OCI-LY1 (cell line): ENCODE measurements at regions not wholly inside any gene's neighbourhood (a gene's known extent, or its start where the extent isn't known, plus 50 kb on each side); places are given as distances from the start of the nearest gene placed in this dataset.

Experiments used
- H2AFZ ChIP-seq: fragments of 200-600 bp; sonication (generic), shearing (Covaris generic); 2 replicates; pipeline ENCODE4 v1.6.0; 2014; ENCODE audit warnings: antibody characterized with exemption, mild to moderate bottlenecking, low read length
- H3F3A ChIP-seq: fragments of 200-600 bp; sonication (generic), shearing (Covaris generic); 2 replicates; pipeline ENCODE4 v1.6.0; 2014; ENCODE audit warnings: mild to moderate bottlenecking, antibody characterized with exemption, low read length, moderate library complexity; ENCODE audit not compliant: insufficient read depth
- H3K27ac ChIP-seq: fragments of 200-600 bp; sonication (generic); 2 replicates; pipeline ENCODE4 v1.5.1; 2014; ENCODE audit warnings: low read length, mixed run types, mild to moderate bottlenecking, low read depth; ENCODE audit not compliant: poor library complexity, severe bottlenecking
- H3K27me3 ChIP-seq: fragments of 200-600 bp; sonication (generic); 2 replicates; pipeline ENCODE4 v1.6.0; 2014; ENCODE audit warnings: antibody characterized with exemption, mild to moderate bottlenecking, low read length, moderate library complexity; ENCODE audit not compliant: insufficient read depth
- H3K36me3 ChIP-seq: fragments of 200-600 bp; sonication (generic); 2 replicates; pipeline ENCODE4 v1.6.1; 2014; ENCODE audit warnings: mild to moderate bottlenecking, antibody characterized with exemption, low read length, moderate library complexity, mixed read lengths; ENCODE audit not compliant: insufficient read depth
- H3K4me1 ChIP-seq: fragments of 200-600 bp; sonication (generic); 2 replicates; pipeline ENCODE4 v1.5.1; 2014; ENCODE audit warnings: mild to moderate bottlenecking, low read length, moderate library complexity; ENCODE audit not compliant: insufficient read depth, severe bottlenecking
- H3K4me2 ChIP-seq: fragments of 200-600 bp; sonication (generic), shearing (Covaris generic); 2 replicates; pipeline ENCODE4 v1.6.1; 2014; ENCODE audit warnings: low read length
- H3K4me3 ChIP-seq: fragments of 200-600 bp; sonication (generic); 2 replicates; pipeline ENCODE4 v1.5.1; 2014; ENCODE audit warnings: low read length, low read depth, mild to moderate bottlenecking, mixed read lengths; ENCODE audit not compliant: poor library complexity, severe bottlenecking
- H3K79me2 ChIP-seq: fragments of 200-600 bp; shearing (Covaris generic); 2 replicates; pipeline ENCODE4 v1.6.1; 2016; ENCODE audit warnings: mixed run types, low read length, mixed read lengths; ENCODE audit not compliant: insufficient read depth
- H3K9ac ChIP-seq: fragments of 200-600 bp; sonication (generic), shearing (Covaris generic); 2 replicates; pipeline ENCODE4 v1.6.1; 2014; ENCODE audit warnings: mild to moderate bottlenecking, low read length, mixed read lengths
- H3K9me2 ChIP-seq: fragments of 200-600 bp; sonication (generic), shearing (Covaris generic); 2 replicates; pipeline ENCODE4 v1.6.1; 2014; ENCODE audit warnings: low read depth, mild to moderate bottlenecking, low read length, mixed read lengths
- H3K9me3 ChIP-seq: fragments of 200-600 bp; shearing (Covaris generic); 2 replicates; pipeline ENCODE4 v1.6.1; 2014; ENCODE audit warnings: low read length, mixed read lengths
- H4K20me1 ChIP-seq: fragments of 200-600 bp; sonication (generic), shearing (Covaris generic); 2 replicates; pipeline ENCODE4 v1.6.0; 2016; ENCODE audit warnings: mild to moderate bottlenecking, low read length; ENCODE audit not compliant: insufficient read depth
- EZH2 ChIP-seq: fragments of 200-600 bp; sonication (generic), shearing (Covaris generic); IDR thresholded peaks from 2 replicates; pipeline ENCODE4 v1.8.0; 2017; ENCODE audit warnings: borderline replicate concordance, mixed run types, mild to moderate bottlenecking, antibody characterized with exemption, low read length, moderate library complexity, mixed read lengths
- TF ChIP-seq, protein P1 (sequence below): fragments of 200-600 bp; sonication (generic), shearing (Covaris generic); IDR thresholded peaks from 2 replicates; pipeline ENCODE4 v1.5.1; 2017; ENCODE audit warnings: mild to moderate bottlenecking, antibody characterized with exemption, low read length, moderate library complexity, mixed read lengths

DNA sequence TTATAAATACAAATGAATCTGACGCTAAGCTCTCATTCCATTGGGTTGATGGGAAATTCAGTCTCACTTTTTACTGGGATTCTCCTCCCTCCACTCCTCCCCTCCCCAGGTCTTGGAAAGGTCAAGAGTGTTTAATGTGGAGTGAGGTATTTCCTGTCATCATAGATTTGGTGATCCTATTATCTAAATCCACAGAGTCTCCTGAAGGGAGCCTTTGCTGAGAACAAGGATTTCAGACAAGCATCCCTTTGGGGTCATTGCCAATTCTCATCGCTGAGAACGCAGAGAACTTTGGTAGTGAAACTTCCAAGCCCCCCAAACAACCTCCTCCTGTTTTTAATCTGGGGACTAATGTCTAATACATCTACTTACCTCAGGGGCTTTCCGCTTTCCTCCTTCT is 297.9 kb downstream of the OTOL1 start:
- Histone ChIP-seq H3F3A (no peaks in the 10 kb centered on the region), H3K4me3 (no peak overlapping the region), H3K4me1 (no peaks in the 10 kb centered on the region), H3K9ac (no peak overlapping the region), H3K79me2 (no peaks in the 10 kb centered on the region), H3K36me3 (no peaks in the 10 kb centered on the region), H2AFZ (no peak overlapping the region), H3K9me2 (no peaks in the 10 kb centered on the region), H3K4me2 (no peak overlapping the region), H3K27ac (no peak overlapping the region), H3K9me3 (no peaks in the 10 kb centered on the region), H4K20me1 (no peaks in the 10 kb centered on the region), H3K27me3 (no peaks in the 10 kb centered on the region)
- TF ChIP-seq, protein P1, sequence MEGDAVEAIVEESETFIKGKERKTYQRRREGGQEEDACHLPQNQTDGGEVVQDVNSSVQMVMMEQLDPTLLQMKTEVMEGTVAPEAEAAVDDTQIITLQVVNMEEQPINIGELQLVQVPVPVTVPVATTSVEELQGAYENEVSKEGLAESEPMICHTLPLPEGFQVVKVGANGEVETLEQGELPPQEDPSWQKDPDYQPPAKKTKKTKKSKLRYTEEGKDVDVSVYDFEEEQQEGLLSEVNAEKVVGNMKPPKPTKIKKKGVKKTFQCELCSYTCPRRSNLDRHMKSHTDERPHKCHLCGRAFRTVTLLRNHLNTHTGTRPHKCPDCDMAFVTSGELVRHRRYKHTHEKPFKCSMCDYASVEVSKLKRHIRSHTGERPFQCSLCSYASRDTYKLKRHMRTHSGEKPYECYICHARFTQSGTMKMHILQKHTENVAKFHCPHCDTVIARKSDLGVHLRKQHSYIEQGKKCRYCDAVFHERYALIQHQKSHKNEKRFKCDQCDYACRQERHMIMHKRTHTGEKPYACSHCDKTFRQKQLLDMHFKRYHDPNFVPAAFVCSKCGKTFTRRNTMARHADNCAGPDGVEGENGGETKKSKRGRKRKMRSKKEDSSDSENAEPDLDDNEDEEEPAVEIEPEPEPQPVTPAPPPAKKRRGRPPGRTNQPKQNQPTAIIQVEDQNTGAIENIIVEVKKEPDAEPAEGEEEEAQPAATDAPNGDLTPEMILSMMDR, result no peak

DNA sequence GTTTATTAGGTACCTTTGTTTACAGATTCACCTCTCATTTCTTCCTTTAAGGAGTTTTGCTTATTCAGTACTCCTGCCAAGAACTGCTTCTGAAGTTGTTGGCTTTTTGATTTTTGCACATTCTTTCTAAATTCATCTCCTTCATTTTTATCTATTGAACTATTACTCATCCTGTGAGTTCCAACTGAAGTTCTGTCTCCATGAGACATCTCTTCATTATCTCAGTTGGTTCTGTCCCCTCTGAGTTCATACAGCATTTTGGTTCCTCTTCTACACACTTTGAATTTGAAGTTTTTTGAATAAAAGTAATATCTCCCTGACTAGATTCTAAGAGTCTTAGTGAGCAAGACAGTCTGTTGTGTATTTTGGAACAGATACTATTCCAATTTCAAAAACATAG is 299.7 kb downstream of the OTOL1 start:
- H3K4me1 ChIP-seq, result no peaks in the 10 kb centered on the region
- no peak overlapping the region for H3K9ac ChIP-seq
- H3K9me2 ChIP-seq, result no peaks in the 10 kb centered on the region
- H3K4me2 ChIP-seq, result no peak overlapping the region
- H4K20me1 ChIP-seq, result no peaks in the 10 kb centered on the region
- H3K9me3 ChIP-seq, result no peaks in the 10 kb centered on the region
- no peaks in the 10 kb centered on the region for H3K36me3 ChIP-seq
- H3K79me2 ChIP-seq, result no peaks in the 10 kb centered on the region
- no peaks in the 10 kb centered on the region for H3K27me3 ChIP-seq
- no peak overlapping the region for H2AFZ ChIP-seq
- H3K4me3 ChIP-seq, result no peak overlapping the region
- TF ChIP-seq EZH2, result no peak
- no peak overlapping the region for H3K27ac ChIP-seq
- no peaks in the 10 kb centered on the region for H3F3A ChIP-seq

DNA sequence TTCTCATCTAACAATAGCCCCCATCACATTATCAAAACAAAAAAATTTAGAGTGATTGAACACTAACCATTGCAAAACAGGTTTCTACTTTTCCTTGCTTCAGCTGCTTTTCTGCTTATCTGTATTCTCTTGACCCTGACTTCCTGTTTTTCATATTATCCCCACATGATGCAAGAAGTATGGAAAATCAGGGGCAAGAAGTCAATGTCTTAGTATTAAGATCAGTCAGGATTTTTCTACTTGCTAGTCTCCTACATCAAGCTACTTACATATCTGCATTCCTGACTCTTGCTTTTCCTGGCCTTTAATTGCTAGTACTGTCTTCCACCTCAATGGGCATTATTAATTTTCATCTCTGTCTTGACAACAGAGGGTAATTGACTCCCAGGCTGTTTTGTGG is 300.2 kb downstream of the OTOL1 start:
- Histone ChIP-seq H3K4me1 (no peaks in the 10 kb centered on the region), H3K36me3 (no peaks in the 10 kb centered on the region), H3K9me3 (no peaks in the 10 kb centered on the region), H3F3A (no peaks in the 10 kb centered on the region), H3K9ac (no peak overlapping the region), H3K4me2 (no peak overlapping the region), H4K20me1 (no peaks in the 10 kb centered on the region), H3K27ac (no peak overlapping the region), H3K27me3 (no peaks in the 10 kb centered on the region), H3K4me3 (no peak overlapping the region), H2AFZ (no peak overlapping the region), H3K9me2 (no peaks in the 10 kb centered on the region), H3K79me2 (no peaks in the 10 kb centered on the region)
- TF ChIP-seq, protein P1, result no peak
- TF ChIP-seq EZH2, result no peak

DNA sequence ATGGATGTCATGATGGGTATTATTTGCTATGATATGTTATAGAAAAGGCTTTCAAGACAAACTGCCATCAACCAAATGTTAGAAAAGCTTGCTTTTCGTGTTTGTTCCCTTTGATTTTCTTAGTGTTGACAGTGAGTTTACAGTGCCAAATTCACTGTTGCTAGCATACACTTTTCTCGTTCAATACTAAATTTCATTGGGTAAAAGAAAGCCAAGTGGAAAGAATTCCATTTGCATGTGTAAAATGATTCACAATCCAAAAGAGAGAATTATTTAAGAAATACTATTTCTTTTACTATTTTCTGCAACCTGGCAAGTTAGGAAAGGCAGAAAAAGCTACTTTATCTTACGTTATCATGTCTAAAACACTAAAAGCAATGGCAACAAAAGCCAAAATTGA is 301.4 kb downstream of the OTOL1 start:
- no peaks in the 10 kb centered on the region for H3K79me2 ChIP-seq
- H3K27me3 ChIP-seq, result no peaks in the 10 kb centered on the region
- no peaks in the 10 kb centered on the region for H3K4me1 ChIP-seq
- H3K9me2 ChIP-seq, result no peaks in the 10 kb centered on the region
- no peak for TF ChIP-seq EZH2
- TF ChIP-seq, protein P1, result no peak
- no peaks in the 10 kb centered on the region for H3F3A ChIP-seq
- H3K4me3 ChIP-seq, result no peak overlapping the region
- H3K36me3 ChIP-seq, result no peaks in the 10 kb centered on the region
- H3K4me2 ChIP-seq, result no peak overlapping the region
- H3K9ac ChIP-seq, result no peak overlapping the region
- no peak overlapping the region for H2AFZ ChIP-seq
- no peaks in the 10 kb centered on the region for H3K9me3 ChIP-seq
- H4K20me1 ChIP-seq, result no peaks in the 10 kb centered on the region
- no peak overlapping the region for H3K27ac ChIP-seq
